ENCODE measurements at regions not wholly inside any gene's neighbourhood (a gene's known extent, or its start where the extent isn't known, plus 50 kb on each side); places are given as distances from the start of the nearest gene placed in this dataset.

- TF ChIP-seq CTCF (IDR thresholded peaks at IDR 0.05; ENCODE audit: low read depth, low read length) = no peak
- no peak overlapping the region for H3K4me3 ChIP-seq (ENCODE audit: low read depth, low read length)
These were observed 115.3 kb upstream of the PCSK5 start for GRCh38 chr9:75775166-75775565.

DNA sequence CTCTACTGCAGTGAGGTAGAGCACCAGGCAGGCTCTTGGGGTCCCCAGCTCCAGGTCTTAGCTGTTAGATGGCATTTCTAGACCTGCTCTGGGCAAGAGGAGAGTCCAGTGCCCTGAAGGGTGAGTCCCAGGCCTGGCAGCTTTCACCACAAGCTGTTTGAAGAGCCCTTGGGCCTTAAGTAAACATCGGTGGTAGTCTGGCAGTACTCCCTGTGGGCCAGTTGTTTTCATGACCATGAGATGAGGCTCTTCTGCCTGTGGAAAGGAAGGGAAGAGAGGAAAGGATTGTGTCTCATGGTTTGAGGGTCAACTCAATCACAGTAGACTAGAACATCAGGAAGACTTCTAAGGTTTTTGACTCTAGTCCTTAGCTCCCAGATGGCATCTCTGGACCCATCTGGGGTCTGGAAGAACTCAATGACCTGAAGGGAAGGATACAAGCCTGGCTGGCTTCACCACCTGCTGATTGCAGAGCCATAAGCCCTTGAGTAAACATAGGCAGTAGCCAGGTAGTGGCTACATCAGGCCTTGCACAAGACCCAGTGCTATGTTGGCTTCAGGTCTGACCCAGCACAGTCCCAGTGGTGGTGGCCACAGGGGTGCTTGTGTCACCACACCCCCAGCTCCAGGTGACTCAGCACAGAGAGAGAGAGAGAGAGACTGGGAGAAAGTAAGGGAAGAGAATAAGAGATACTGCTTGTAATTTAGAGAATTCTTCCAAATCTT is 114.3 kb upstream of the PCSK5 start:
- H3K4me3 ChIP-seq (ENCODE audit: low read depth, low read length) = no peak overlapping the region
- no peak for TF ChIP-seq CTCF (IDR thresholded peaks at IDR 0.05; ENCODE audit: low read depth, low read length)

GRCh38 chr9:75780185-75780584 is 110.3 kb upstream of the PCSK5 start:
- H3K4me3 ChIP-seq (ENCODE audit: low read depth, low read length) = no peak overlapping the region
- TF ChIP-seq CTCF (IDR thresholded peaks at IDR 0.05; ENCODE audit: low read depth, low read length) = no peak

GRCh38 chr9:75788006-75788634 is 102.4 kb upstream of the PCSK5 start:
- TF ChIP-seq CTCF (IDR thresholded peaks at IDR 0.05; ENCODE audit: low read depth, low read length) = no peak
- no peak overlapping the region for H3K4me3 ChIP-seq (ENCODE audit: low read depth, low read length)

DNA sequence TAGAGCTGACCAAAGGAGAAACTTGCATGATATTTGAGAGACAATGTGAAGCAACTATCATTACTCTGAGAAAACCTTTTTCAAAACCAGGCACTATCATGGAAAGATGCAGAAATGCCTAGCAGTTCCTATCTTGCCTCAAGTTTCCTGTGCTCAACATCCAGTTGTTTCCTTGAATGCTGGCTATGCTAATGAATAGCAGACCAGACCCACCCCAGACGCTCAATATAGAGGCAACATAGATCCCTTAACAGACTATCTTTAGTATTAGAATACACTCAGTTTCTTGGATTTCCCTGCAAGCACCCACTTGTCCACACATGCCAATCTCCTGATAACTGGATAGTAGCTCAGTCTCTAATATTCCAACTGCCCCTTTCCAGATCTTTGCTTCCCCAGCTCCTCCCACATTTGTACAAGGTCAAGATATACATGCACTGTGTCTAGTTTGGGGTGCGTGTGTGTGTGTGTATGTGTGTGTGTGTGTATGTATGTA is 93.3 kb upstream of the PCSK5 start:
- no peak for TF ChIP-seq CTCF (IDR thresholded peaks at IDR 0.05; ENCODE audit: low read depth, low read length)
- no peak overlapping the region for H3K4me3 ChIP-seq (ENCODE audit: low read depth, low read length)

DNA sequence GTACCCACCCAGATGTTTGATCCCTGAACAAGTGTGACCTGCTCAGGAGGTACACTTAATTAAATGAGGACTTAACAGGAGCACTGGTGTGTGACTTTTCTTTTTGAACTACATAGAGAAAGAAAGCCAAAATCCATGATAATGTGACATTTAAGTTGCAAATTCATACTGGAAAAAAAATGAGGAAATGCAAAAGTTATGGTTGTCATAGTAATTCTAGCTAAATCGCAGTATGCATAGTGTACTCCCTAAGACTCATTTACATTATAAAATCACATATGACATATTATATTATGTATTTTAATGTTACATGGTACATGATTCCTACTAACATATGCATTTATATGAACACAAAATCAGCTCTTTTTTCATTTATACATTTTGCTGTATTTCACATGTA is 92.0 kb upstream of the PCSK5 start:
- TF ChIP-seq CTCF (IDR thresholded peaks at IDR 0.05; ENCODE audit: low read depth, low read length) = no peak
- H3K4me3 ChIP-seq (ENCODE audit: low read depth, low read length) = no peak overlapping the region

DNA sequence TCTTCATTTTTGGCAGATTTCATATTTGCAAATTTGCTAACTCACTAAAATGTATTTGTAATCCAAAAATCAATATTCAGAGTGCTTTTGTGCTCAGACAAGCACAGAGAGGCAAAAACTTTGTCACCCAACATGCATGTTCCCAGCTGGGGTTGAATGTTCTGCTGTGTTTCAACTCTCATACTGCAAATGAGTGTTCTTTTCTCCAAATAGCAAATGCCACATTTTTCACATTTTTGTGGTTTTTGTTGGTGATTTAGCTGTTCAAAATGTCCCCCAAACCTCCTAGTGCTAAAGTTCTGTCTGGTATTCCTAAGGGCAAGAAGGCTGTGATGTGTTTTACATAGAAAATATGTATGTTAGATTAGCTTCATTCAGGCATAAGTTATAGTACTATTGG is 87.3 kb upstream of the PCSK5 start:
- no peak overlapping the region for H3K4me3 ChIP-seq (ENCODE audit: low read depth, low read length)
- no peak for TF ChIP-seq CTCF (IDR thresholded peaks at IDR 0.05; ENCODE audit: low read depth, low read length)

Measured in WI38 (cell line).